Breast epithelium (tissue), 3 donors: ENCODE measurements at regions not wholly inside any gene's neighbourhood (a gene's known extent, or its start where the extent isn't known, plus 50 kb on each side); places are given as distances from the start of the nearest gene placed in this dataset.

Source experiments
- CTCF ChIP-seq, 3 donors: fragments of 450-650 bp; IDR thresholded peaks; one replicate each; pipeline ENCODE4 v1.5.1; 2016 to 2017; ENCODE audit warnings: antibody characterized with exemption in 3 of 3, mild to moderate bottlenecking in 3 of 3, moderate library complexity in 3 of 3
- POLR2A ChIP-seq: fragments of 450-650 bp; IDR thresholded peaks from one replicate; pipeline ENCODE4 v1.6.1; 2016; ENCODE audit warnings: antibody characterized with exemption, mild to moderate bottlenecking, moderate library complexity
- POLR2AphosphoS5 ChIP-seq, 3 donors: sonication (generic); formaldehyde crosslinking; IDR thresholded peaks; one replicate each; pipeline ENCODE4 v1.6.1; 2017; ENCODE audit warnings: antibody characterized with exemption in 3 of 3

- no peak for TF ChIP-seq CTCF (IDR thresholded peaks at IDR 0.05)
- TF ChIP-seq POLR2A: no peak
- no peak for TF ChIP-seq POLR2AphosphoS5 (IDR thresholded peaks at IDR 0.05)
These were observed 271.1 kb upstream of the GPR149 start for GRCh38 chr3:154701055-154701454.
